Gastroesophageal sphincter (tissue), 3 donors: ENCODE measurements at regions not wholly inside any gene's neighbourhood (a gene's known extent, or its start where the extent isn't known, plus 50 kb on each side); places are given as distances from the start of the nearest gene placed in this dataset.

ENCODE experiments used
- EP300 ChIP-seq: sonication (generic); formaldehyde crosslinking; IDR thresholded peaks from one replicate; pipeline ENCODE4 v1.6.1; 2017; ENCODE audit warnings: antibody characterized with exemption, mild to moderate bottlenecking
- POLR2A ChIP-seq, 2 donors: fragments of 450-650 bp; IDR thresholded peaks; one replicate each; pipeline ENCODE4 v1.6.1; 2017; ENCODE audit warnings: antibody characterized with exemption in 2 of 2, mild to moderate bottlenecking in 2 of 2, moderate library complexity in 1 of 2
- POLR2AphosphoS5 ChIP-seq: sonication (generic); formaldehyde crosslinking; IDR thresholded peaks from one replicate; pipeline ENCODE4 v1.6.1; 2017; ENCODE audit warnings: antibody characterized with exemption
- TF ChIP-seq, protein P1 (sequence below), 4 experiments: fragments of 200-600 bp in 2 of 4; fragments of 450-650 bp in 2 of 4; sonication (generic) in 1 of 4; IDR thresholded peaks; one replicate each; pipeline ENCODE4 v1.5.1; 2017 to 2019; ENCODE audit warnings: antibody characterized with exemption in 4 of 4, mild to moderate bottlenecking in 2 of 4, moderate library complexity in 2 of 4

DNA sequence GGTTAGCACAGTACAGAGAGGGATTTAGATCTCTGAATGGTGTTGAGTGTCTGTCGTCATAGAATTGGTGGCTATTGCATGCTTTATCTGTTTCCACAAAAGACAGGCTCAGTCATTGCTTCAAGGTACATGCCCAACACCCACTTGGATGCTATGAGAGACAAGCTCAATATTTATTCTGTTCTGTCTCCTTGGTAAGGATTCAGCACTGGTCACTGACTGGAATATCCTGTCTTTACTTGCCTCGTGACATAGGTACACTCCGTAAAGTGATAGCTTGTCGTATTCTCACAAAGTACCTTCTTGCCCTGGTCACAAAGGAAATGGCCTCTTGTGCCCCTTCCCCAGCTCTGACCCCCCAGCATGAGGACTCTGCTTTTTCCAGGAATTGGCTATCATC lies 72.8 kb upstream of the CTNNB1 start:
- TF ChIP-seq, protein P1, sequence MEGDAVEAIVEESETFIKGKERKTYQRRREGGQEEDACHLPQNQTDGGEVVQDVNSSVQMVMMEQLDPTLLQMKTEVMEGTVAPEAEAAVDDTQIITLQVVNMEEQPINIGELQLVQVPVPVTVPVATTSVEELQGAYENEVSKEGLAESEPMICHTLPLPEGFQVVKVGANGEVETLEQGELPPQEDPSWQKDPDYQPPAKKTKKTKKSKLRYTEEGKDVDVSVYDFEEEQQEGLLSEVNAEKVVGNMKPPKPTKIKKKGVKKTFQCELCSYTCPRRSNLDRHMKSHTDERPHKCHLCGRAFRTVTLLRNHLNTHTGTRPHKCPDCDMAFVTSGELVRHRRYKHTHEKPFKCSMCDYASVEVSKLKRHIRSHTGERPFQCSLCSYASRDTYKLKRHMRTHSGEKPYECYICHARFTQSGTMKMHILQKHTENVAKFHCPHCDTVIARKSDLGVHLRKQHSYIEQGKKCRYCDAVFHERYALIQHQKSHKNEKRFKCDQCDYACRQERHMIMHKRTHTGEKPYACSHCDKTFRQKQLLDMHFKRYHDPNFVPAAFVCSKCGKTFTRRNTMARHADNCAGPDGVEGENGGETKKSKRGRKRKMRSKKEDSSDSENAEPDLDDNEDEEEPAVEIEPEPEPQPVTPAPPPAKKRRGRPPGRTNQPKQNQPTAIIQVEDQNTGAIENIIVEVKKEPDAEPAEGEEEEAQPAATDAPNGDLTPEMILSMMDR (IDR thresholded peaks at IDR 0.05): no peak
- no peak for TF ChIP-seq EP300
- no peak for TF ChIP-seq POLR2A (IDR thresholded peaks at IDR 0.05)
- no peak for TF ChIP-seq POLR2AphosphoS5
